GM10248 (cell line): ENCODE measurements at regions not wholly inside any gene's neighbourhood (a gene's known extent, or its start where the extent isn't known, plus 50 kb on each side); places are given as distances from the start of the nearest gene placed in this dataset.

ENCODE experiments used
- CTCF ChIA-PET: fragments of 300-600 bp; sonication (Branson Sonifier 250); formaldehyde crosslinking; extraction: SDS; loops from one replicate; lab custom pipeline; 2021; ENCODE audit warnings: antibody characterized with exemption; lab: Yijun Ruan, JAX
- POLR2A ChIA-PET: fragments of 350-650 bp; sonication (Branson Sonifier 250); formaldehyde crosslinking; extraction: SDS; loops from one replicate; lab custom pipeline; 2020; ENCODE audit warnings: antibody characterized with exemption; lab: Yijun Ruan, JAX
- DNase-seq: peaks from one replicate; pipeline ENCODE4 v3.0.0; 2012; ENCODE audit errors: extremely low spot score
- CTCF ChIP-seq: IDR thresholded peaks from 2 replicates; pipeline ENCODE4 v1.5.1; 2012; ENCODE audit warnings: mild to moderate bottlenecking, low read depth; ENCODE audit errors: extremely low read depth, missing control alignments, control extremely low read depth

- POLR2A ChIA-PET, result no interaction called here
- no peak for DNase-seq
- CTCF ChIA-PET, result no interaction called here
- no peak for TF ChIP-seq CTCF
Observed at GRCh38 chr6:170208182-170208601, 82.7 kb downstream of the DLL1 start.

GRCh38 chr6:170207586-170208181 lies 83.2 kb downstream of the DLL1 start:
- POLR2A ChIA-PET, result no interaction called here
- no peak for TF ChIP-seq CTCF
- CTCF ChIA-PET, result no interaction called here
- no peak for DNase-seq

- TF ChIP-seq CTCF, result no peak
- CTCF ChIA-PET, result no interaction called here
- POLR2A ChIA-PET, result no interaction called here
- no peak for DNase-seq
Observed at GRCh38 chr6:170206851-170207431, 83.9 kb downstream of the DLL1 start.

- CTCF ChIA-PET, result no interaction called here
- POLR2A ChIA-PET, result no interaction called here
- no peak for DNase-seq
- TF ChIP-seq CTCF, result no peak
Observed at GRCh38 chr6:170206317-170206621, 84.6 kb downstream of the DLL1 start.

GRCh38 chr6:170205534-170206316 lies 85.2 kb downstream of the DLL1 start:
- POLR2A ChIA-PET, result no interaction called here
- CTCF ChIA-PET, result no interaction called here
- no peak for TF ChIP-seq CTCF
- DNase-seq, result no peak

GRCh38 chr6:170205126-170205525 lies 85.8 kb downstream of the DLL1 start:
- DNase-seq, result no peak
- TF ChIP-seq CTCF, result no peak
- ChIA-PET POLR2A (no interaction called here), CTCF (no interaction called here)
